Activated CD4-positive, alpha-beta T cell treated with anti-CD3 and anti-CD28 coated beads, Interleukin-2, amount 50 U/mL, for 48 hours (primary cell): ENCODE measurements at regions not wholly inside any gene's neighbourhood (a gene's known extent, or its start where the extent isn't known, plus 50 kb on each side); places are given as distances from the start of the nearest gene placed in this dataset.
"Not testable (repeated sequence)": the region's sequence is repeated elsewhere in the genome, so short reads cannot be mapped to it uniquely, and the experiment has no call there.

Experiments
- DNase-seq, 2 experiments: peaks; one replicate each; pipeline ENCODE4 v3.0.0-alpha.2; 2020

GRCh38 chr5:118551031-118551430 lies 437.3 kb downstream of the DTWD2 start:
- no peak for DNase-seq

GRCh38 chr5:118548761-118549720 lies 439.3 kb downstream of the DTWD2 start:
- DNase-seq: no peak

GRCh38 chr5:118545470-118545869 lies 442.9 kb downstream of the DTWD2 start:
- no peak for DNase-seq

- DNase-seq: no peak
Measured at GRCh38 chr5:118544887-118545449, 443.4 kb downstream of the DTWD2 start.

- DNase-seq: no peak
Measured at GRCh38 chr5:118533923-118534322, 454.4 kb downstream of the DTWD2 start.

GRCh38 chr5:118533156-118533555 lies 455.2 kb downstream of the DTWD2 start:
- DNase-seq: no peak

- no peak for DNase-seq
Measured at GRCh38 chr5:118531276-118531675, 457.1 kb downstream of the DTWD2 start.

- no peak for DNase-seq
Measured at GRCh38 chr5:118529361-118530144, 458.8 kb downstream of the DTWD2 start.

- no peak for DNase-seq
Measured at GRCh38 chr5:118522626-118523025, 465.7 kb downstream of the DTWD2 start.

- DNase-seq: no peak
Measured at GRCh38 chr5:118520771-118521415, 467.5 kb downstream of the DTWD2 start.

- no peak for DNase-seq
Measured at GRCh38 chr5:118519466-118519865, 468.9 kb downstream of the DTWD2 start.

- DNase-seq: no peak
Measured at GRCh38 chr5:118518720-118519119, 469.6 kb downstream of the DTWD2 start.

GRCh38 chr5:118511846-118512245 lies 476.5 kb downstream of the DTWD2 start:
- DNase-seq: no peak

- no peak for DNase-seq
Measured at GRCh38 chr5:118506217-118506852, 482.0 kb downstream of the DTWD2 start.

GRCh38 chr5:118502232-118502631 lies 486.1 kb downstream of the DTWD2 start:
- not testable (repeated sequence) for DNase-seq

GRCh38 chr5:118491351-118491750 lies 497.0 kb downstream of the DTWD2 start:
- DNase-seq: no peak

GRCh38 chr5:118486647-118487225 lies 501.6 kb downstream of the DTWD2 start:
- no peak for DNase-seq

GRCh38 chr5:118479285-118479684 lies 509.1 kb downstream of the DTWD2 start:
- no peak for DNase-seq

- no peak for DNase-seq
Measured at GRCh38 chr5:118478852-118479251, 509.5 kb downstream of the DTWD2 start.

- no peak for DNase-seq
Measured at GRCh38 chr5:118468085-118468484, 520.3 kb downstream of the DTWD2 start.

GRCh38 chr5:118467103-118467502 lies 521.2 kb downstream of the DTWD2 start:
- DNase-seq: no peak

- DNase-seq: no peak
Measured at GRCh38 chr5:118466418-118466817, 521.9 kb downstream of the DTWD2 start.
